ENCODE measurements at regions not wholly inside any gene's neighbourhood (a gene's known extent, or its start where the extent isn't known, plus 50 kb on each side); places are given as distances from the start of the nearest gene placed in this dataset.

GRCh38 chr4:103982454-103982853 is 262.7 kb upstream of the TACR3 start:
- H3K4me3 ChIP-seq: no peak overlapping the region
- H3K4me3 Mint-ChIP-seq: no peak overlapping the region

More at GRCh38 chr4:103982454-103982853, 262.7 kb upstream of the TACR3 start:
- H3K9me3 Mint-ChIP-seq: peaks cover 11% of the 10 kb centered on the region
- H3F3A ChIP-seq (replicated peaks; ENCODE audit: low read depth): no peaks in the 10 kb centered on the region
- no peaks in the 10 kb centered on the region for H4K20me1 ChIP-seq (replicated peaks; ENCODE audit: insufficient read depth)
- H3K27ac Mint-ChIP-seq: no peak overlapping the region
- ATAC-seq (no peak), DNase-seq (ENCODE audit: low spot score) (no peak)
- H3K4me1 Mint-ChIP-seq: no peaks in the 10 kb centered on the region
- H3K27me3 ChIP-seq (ENCODE audit: insufficient read depth): no peaks in the 10 kb centered on the region
- H2AFZ ChIP-seq: no peak overlapping the region
- no peak overlapping the region for H3K27ac ChIP-seq (ENCODE audit: low read depth)
- H3K79me2 ChIP-seq (replicated peaks; ENCODE audit: insufficient read depth): no peaks in the 10 kb centered on the region
- no peaks in the 10 kb centered on the region for H3K4me1 ChIP-seq (ENCODE audit: insufficient read depth)
- H3K36me3 Mint-ChIP-seq (ENCODE audit: low read depth): peaks cover 11% of the 10 kb centered on the region
- H3K4me2 ChIP-seq: no peak overlapping the region
- no peaks in the 10 kb centered on the region for H3K27me3 Mint-ChIP-seq (ENCODE audit: insufficient read depth, low read depth, poor library complexity)
- peaks cover 5% of the 10 kb centered on the region; the same call in 1 of the 2 replicates for H3K9me2 ChIP-seq (ENCODE audit: insufficient read depth)
- TF ChIP-seq ZNF114 (CRISPR knock-in tag; IDR thresholded peaks at IDR 0.05) (no peak), NANOG (IDR thresholded peaks at IDR 0.05; ENCODE audit: borderline replicate concordance) (no peak), JUNB (IDR thresholded peaks at IDR 0.05; ENCODE audit: unreplicated experiment) (no peak), EZH2phosphoT487 (IDR thresholded peaks at IDR 0.05; ENCODE audit: unreplicated experiment) (no peak), POLR2AphosphoS5 (IDR thresholded peaks at IDR 0.05; ENCODE audit: low read depth) (no peak), REST (IDR thresholded peaks at IDR 0.05; ENCODE audit: unreplicated experiment) (no peak), ZNF331 (CRISPR knock-in tag; IDR thresholded peaks at IDR 0.05; ENCODE audit: low read depth) (no peak), CREB1 (CRISPR knock-in tag; IDR thresholded peaks at IDR 0.05; ENCODE audit: low read depth) (no peak), ETS1 (IDR thresholded peaks at IDR 0.05) (no peak), ZNF462 (CRISPR knock-in tag; IDR thresholded peaks at IDR 0.05) (no peak)
- no peaks in the 10 kb centered on the region for H3K36me3 ChIP-seq (ENCODE audit: insufficient read depth)

Data from GM23338 (cell line).